HL-60 (cell line): ENCODE measurements at regions not wholly inside any gene's neighbourhood (a gene's known extent, or its start where the extent isn't known, plus 50 kb on each side); places are given as distances from the start of the nearest gene placed in this dataset.

Source experiments
- CTCF ChIP-seq: IDR thresholded peaks from one replicate; pipeline ENCODE4 v1.5.1; 2011; ENCODE audit warnings: low read length, control low read depth, inconsistent platforms; ENCODE audit not compliant: insufficient read depth
- REST ChIP-seq: IDR thresholded peaks from 2 replicates; pipeline ENCODE4 v1.6.1; 2012; ENCODE audit warnings: low read depth; ENCODE audit not compliant: insufficient replicate concordance

DNA sequence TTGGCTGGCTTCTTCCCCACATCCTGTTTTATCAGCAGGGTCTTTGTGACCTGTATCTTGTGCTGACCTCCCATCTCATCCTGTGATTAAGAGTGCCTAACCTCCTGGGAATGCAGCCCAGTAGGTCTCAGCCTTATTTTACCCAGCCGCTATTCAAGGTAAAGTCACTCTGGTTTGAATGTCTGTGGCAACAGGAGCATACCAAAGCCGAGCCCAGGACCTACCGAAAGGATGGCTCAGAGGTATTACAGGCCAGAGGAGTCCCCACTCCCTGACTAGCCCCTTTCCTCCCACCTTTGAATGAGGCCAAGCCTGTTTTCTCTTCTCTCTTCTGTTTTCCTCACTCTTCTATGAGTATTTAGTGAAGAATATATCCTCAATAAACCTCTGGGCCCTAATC, 271.3 kb downstream of the OSTF1 start:
- TF ChIP-seq CTCF (no peak), REST (no peak)
